NCI-H1092 treated with DMSO at 0.1 percent for 48 hours (cell line): ENCODE measurements at regions not wholly inside any gene's neighbourhood (a gene's known extent, or its start where the extent isn't known, plus 50 kb on each side); places are given as distances from the start of the nearest gene placed in this dataset.
A peak's percentile ranks its signal among the peaks of the same experiment; 100 is the strongest.
"Not testable (repeated sequence)": the region's sequence is repeated elsewhere in the genome, so short reads cannot be mapped to it uniquely, and the experiment has no call there.

Source experiments
- DNase-seq: peaks from one replicate; lab custom pipeline; 2025; lab: John Stamatoyannopoulos, UW

DNA sequence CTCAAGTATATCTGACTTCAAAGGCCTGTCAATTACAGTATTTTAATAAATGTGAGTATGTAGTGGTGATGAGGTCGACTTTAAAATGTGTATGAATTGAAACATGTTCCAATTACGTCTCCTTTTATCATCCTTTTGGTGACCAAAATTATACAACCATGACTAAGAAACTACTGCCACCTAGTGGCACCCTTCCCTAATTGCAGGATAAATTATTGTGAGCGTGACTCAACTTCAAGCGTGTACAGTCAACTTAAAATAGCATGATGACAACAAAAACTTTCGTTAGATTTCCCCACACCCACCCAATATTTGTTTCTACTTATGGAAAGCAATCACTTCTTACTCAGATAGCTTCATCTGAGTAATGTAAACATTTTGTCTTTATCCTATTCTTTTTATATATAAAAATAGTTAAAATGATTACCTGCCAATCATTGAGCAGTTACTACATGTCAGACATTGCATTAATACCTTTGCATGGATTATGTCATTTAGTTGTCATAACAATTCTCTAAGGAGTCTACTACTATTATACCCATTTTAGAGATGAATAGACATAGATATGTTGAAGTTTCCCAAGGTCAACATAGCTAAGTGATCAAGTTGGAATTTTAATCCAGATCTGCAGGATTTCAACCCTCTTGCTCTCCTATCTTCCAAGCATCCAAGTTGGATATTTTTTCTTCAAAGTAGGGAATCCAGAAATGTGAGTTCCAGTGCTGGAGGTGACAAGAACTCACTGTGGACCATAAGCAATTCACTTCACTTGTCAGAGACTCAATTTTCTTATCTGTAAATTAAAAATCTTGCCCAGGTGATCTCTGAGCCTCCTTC is 106.0 kb downstream of the MEX3B start:
- no peak for DNase-seq

DNA sequence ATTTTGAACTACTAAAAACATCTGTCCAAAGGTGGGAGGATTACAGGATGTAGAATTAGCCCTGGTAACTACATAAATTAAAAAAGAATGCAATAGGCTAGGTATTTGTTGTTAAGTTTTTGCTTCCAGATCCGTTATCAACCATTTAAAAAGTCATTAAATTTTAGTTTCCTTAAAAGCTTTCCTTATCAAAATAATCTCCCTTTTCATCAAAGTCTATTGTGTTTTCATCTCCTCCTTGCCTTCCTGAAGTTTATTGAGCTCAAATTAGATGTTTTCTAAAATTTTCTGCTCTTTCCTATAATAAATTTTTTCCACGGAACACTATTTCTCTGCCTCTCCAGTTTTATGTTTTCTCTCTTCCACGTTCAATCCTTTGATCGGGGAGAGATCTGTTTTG is 108.6 kb downstream of the MEX3B start:
- no peak for DNase-seq

GRCh38 chr15:81930582-81931369 is 115.0 kb downstream of the MEX3B start:
- DNase-seq = no peak

DNA sequence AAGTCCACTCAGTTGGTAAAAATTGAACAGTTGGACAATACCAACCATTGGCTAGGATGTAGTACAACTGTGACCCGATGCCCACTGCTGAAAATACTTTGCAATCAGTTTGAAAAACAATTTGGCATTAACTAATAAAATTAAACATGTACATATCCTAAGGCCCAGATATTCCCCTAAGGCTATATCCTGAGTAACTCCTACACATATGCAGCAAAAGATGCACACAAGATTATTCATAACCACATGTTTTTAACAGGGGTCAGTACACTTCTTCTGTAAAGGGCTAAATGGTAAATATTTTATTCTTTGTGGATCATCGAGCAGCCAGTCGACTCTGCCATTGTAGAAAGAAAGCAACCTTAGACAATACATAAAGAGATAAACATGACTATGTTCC is 116.3 kb downstream of the MEX3B start:
- no peak for DNase-seq

GRCh38 chr15:81926981-81927380 is 118.8 kb downstream of the MEX3B start:
- DNase-seq = no peak

GRCh38 chr15:81924729-81925128 is 121.1 kb downstream of the MEX3B start:
- no peak for DNase-seq

- DNase-seq = no peak
Measured at GRCh38 chr15:81923561-81924350, 122.1 kb downstream of the MEX3B start.

DNA sequence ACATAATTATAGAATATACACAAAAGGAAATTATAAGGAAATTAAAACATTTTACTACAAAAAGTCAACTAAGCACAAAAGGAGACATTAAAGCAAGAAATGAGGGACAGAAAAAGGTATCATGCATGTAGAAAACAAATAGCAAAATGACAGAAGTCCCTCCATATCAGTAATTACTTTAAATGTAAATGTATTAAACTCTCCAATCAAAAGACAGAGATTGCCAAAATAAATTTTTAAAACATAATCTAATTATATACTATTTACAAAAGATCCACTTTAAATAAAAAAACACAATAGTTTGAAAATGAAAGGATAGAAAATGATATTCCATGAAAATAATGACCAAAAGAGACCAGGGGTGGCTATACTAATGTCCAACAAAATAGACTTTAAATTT is 123.7 kb downstream of the MEX3B start:
- DNase-seq = no peak

DNA sequence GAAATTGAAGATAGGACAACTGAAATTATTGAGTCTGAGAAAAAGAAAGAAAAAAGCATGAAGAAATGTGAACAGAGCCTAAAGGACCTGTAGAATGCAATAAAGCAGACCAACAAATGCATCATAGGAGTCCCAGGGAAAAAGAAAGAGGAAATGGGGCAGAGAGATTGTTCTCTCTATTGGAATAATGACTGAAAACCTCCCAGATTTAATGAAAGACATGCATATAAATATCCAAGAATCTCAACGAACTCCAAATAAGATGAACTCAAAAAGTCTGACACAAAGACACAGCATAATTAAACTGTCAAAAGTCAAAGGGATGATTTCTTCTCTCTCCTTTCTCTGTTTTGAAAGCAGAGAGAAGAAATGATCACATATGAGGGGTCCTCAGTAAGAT is 124.7 kb downstream of the MEX3B start:
- no peak for DNase-seq

DNA sequence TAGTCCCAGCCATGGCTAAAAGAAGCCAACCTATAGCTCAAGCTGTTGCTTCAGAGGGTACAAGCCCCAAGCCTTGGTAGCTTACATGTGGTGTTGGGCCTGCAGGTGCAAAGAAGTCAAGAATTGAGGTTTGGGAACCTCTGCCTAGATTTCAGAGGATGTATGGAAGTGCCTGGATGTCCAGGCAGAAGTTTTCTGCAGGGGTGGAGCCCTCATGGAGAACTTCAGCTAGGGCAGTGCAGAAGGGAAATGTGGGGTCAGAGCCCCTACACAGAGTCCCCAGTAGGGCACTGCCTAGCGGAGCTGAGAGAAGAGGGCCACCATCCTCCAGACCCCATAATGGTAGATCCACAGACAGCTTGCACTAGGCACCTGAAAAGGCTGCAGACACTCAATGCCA is 127.1 kb downstream of the MEX3B start:
- DNase-seq = not testable (repeated sequence)

DNA sequence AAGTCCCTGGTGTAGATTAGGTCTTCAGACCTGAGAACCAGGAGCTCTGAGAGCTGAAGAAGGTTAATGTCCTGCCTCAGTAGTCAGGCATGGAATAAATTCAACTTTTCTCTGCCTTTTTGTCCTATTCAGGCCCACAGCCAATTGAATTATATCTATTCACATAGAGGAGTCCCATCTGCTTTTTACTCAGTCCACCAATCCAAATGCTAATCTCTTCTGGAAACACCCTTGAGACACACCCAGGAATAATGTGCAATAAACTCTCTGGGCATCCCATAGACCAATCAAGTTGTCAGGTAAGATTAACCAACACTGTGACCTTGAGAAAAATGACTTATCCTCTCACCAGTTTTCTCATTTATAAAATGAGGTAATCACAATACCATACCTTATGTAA is 129.4 kb downstream of the MEX3B start:
- DNase-seq = no peak

- no peak for DNase-seq
Measured at GRCh38 chr15:81915990-81916389, 129.8 kb downstream of the MEX3B start.

- peak; percentile 93 for DNase-seq
Measured at GRCh38 chr15:81914734-81915256, 131.0 kb downstream of the MEX3B start.

DNA sequence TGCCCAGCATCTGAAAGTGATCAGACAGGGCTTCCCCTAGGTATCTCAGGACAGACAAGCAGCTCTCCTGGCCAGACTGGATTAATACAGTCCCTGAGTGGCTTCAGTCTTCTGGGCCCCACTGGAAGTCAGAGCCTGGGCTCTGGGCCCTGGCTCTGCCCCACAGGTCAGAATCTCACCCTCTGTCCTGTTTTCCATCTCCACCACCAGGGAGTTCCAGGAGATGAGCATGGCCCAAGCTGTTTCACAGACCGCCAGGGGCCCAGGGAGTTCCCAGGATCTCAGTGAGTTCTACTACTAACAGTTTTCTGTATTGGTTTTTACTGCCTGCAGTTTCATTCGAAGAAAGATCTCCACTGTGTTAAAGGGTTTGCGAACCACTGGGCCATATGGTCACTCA is 131.5 kb downstream of the MEX3B start:
- DNase-seq = no peak

DNA sequence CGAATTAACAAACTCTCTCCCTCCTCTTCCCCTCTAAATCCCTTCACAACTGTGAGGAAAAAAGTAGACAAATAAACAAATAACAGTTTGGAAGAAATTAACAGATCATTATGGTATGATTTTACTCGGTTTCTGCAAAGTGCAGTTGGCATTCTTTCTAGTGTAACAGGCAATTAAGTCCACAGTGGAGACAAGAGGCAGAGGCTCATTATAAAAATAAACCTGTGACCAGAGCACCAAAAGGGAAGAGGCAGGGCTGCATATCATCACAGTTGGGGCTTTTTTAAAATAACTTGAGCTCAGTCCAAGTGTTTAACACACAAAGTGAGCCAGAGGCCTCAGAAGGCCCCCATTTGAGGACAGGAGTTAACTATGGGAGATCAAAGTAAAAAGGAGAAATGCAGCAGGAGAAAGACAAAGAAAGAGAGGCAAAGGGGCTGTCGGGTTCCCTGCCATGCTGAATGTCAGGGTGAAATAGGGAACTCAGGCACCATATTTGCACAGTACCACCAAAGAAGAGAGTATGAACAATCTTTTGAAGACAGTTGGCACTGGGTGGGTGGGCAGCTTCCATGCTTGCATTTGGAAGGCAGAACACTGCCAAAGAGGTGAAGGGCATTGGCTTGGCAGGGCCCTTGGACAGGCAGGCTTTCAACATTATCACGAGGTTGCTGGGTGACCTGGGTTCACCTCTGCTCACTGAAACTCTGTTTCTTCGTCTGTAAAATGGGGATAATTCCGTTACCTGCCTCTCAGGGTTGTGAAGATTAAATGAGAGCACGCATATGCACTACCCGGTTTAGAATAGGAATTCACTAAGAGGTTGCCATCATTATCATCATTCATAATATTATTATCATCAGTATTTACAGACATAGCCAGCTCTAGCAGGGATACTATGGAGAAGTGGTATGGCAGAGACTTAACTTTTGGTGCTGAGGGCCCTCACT is 134.5 kb downstream of the MEX3B start:
- DNase-seq = no peak

DNA sequence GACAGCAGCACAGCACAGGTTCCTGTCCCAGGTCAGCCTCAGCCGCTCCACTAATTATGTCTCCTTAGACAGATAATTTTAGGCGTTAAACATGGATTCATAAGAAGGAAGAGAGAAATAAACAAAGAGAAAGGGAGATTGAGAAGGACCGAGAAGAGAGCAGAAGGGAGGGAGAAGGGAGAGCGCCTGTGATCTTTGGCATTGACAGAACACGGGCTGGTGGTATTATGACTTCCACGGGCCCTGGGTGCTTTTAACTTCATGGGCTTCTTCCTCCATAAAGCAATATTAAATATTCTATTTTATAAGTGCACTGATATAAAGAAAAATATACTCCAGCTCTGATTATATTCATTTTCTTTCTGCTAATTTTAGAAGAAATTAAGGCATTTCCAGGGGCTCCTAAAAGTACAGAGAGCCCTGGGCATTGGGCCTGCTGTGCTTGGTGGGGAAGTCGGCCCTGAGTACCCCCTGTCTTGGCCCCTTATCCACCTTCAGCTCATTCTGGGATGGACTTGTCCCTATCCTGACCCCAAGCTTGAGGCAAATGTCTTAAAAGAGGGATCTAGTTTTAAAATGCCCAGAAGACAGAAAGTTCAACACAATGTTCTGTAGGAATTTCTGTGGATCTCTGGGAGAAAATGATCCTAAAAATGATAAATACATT is 135.3 kb downstream of the MEX3B start:
- no peak for DNase-seq

DNA sequence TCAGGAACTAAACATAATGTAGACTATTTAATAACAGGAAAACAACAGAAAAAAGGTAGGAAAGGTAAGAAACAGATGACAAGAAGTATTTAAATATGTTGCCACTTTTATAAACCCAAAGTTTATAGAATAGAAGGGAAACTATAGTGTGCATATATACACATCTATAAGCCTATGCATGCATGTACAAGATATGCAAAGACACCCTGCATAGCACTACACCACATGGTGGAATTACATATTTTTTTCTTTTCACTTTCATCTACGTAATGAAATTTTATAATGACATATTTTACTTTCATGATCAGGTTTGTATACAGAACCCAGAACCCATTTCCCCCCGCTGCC is 136.8 kb downstream of the MEX3B start:
- no peak for DNase-seq

DNA sequence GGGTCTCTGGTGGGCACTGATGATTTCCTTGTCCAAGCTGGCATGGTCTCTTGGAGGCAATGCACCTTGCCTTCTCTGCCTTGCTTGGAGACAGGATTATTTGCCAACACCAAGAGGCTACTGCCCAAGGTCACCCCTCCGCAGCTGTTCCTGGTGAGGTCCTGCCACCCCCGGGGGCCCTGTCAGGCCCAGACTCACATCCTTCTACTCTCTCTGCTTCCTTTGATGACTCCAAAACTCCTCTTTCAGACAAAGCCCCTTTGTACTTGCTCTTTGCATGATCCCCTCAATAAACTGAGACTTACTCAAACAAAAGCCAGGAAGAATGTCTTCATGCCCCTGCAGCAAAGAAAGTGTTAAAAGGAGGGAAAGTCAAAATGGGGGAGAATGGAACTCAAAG is 137.7 kb downstream of the MEX3B start:
- no peak for DNase-seq

GRCh38 chr15:81907521-81907920 is 138.3 kb downstream of the MEX3B start:
- DNase-seq = no peak

GRCh38 chr15:81905889-81906288 is 139.9 kb downstream of the MEX3B start:
- DNase-seq = no peak

GRCh38 chr15:81901319-81901718 is 144.5 kb downstream of the MEX3B start:
- DNase-seq = no peak
